Liver (tissue), 8 donors: ENCODE measurements at regions not wholly inside any gene's neighbourhood (a gene's known extent, or its start where the extent isn't known, plus 50 kb on each side); places are given as distances from the start of the nearest gene placed in this dataset.
A peak's percentile ranks its signal among the peaks of the same experiment; 100 is the strongest.

Source experiments
- DNase-seq: peaks from one replicate; pipeline ENCODE4 v3.0.0-alpha.2; 2017; ENCODE audit warnings: low spot score
- H3K27ac ChIP-seq, 2 donors: one replicate each; pipeline ENCODE4 v1.7.0; 2013; ENCODE audit warnings: inconsistent platforms in 2 of 2, low read length in 2 of 2, control low read depth in 1 of 2, low read depth in 1 of 2, mild to moderate bottlenecking in 1 of 2
- H3K27me3 ChIP-seq, 4 donors: one replicate each; pipeline versions ENCODE4 v1.6.1 to v1.7.0; 2013; ENCODE audit warnings: low read length in 3 of 4, inconsistent platforms in 1 of 4, mild to moderate bottlenecking in 1 of 4, moderate library complexity in 1 of 4; ENCODE audit not compliant: control insufficient read depth in 4 of 4, insufficient read depth in 4 of 4
- H3K36me3 ChIP-seq, 4 donors: one replicate each; pipeline versions ENCODE4 v1.6.1 to v1.7.0; 2013; ENCODE audit warnings: low read length in 3 of 4, mild to moderate bottlenecking in 3 of 4, low read depth in 1 of 4, moderate library complexity in 1 of 4; ENCODE audit not compliant: control insufficient read depth in 4 of 4, insufficient read depth in 3 of 4
- H3K4me1 ChIP-seq, 4 donors: one replicate each; pipeline versions ENCODE4 v1.6.1 to v1.7.0; 2013; ENCODE audit warnings: low read length in 3 of 4, mild to moderate bottlenecking in 3 of 4, moderate library complexity in 1 of 4; ENCODE audit not compliant: control insufficient read depth in 4 of 4, insufficient read depth in 4 of 4
- H3K4me3 ChIP-seq, 3 donors: one replicate each; pipeline versions ENCODE4 v1.6.1 to v1.7.0; 2013; ENCODE audit warnings: low read length in 3 of 3, control low read depth in 1 of 3, low read depth in 1 of 3, mild to moderate bottlenecking in 1 of 3
- H3K9ac ChIP-seq, 2 donors: one replicate each; pipeline ENCODE4 v1.7.0; 2013; ENCODE audit warnings: low read length in 2 of 2, mild to moderate bottlenecking in 2 of 2, moderate library complexity in 2 of 2, control low read depth in 1 of 2, low read depth in 1 of 2
- H3K9me3 ChIP-seq, 4 donors: one replicate each; pipeline versions ENCODE4 v1.6.1 to v1.7.0; 2013; ENCODE audit warnings: low read length in 3 of 4; ENCODE audit not compliant: control insufficient read depth in 4 of 4
- EGR1 ChIP-seq, 2 donors: IDR thresholded peaks; 2 replicates each; pipeline ENCODE4 v1.6.1; 2016 to 2018; ENCODE audit warnings: antibody characterized with exemption in 2 of 2, low read depth in 2 of 2
- FOXA1 ChIP-seq: IDR thresholded peaks from 2 replicates; pipeline ENCODE4 v1.6.1; 2016; ENCODE audit warnings: antibody characterized with exemption
- FOXA2 ChIP-seq: IDR thresholded peaks from 2 replicates; pipeline ENCODE4 v1.6.1; 2016; ENCODE audit warnings: antibody characterized with exemption
- GABPA ChIP-seq, 2 donors: IDR thresholded peaks in 1 of 2; conservative IDR thresholded peaks in 1 of 2; 2 replicates each; pipeline ENCODE4 v1.6.1; 2016; ENCODE audit warnings: antibody characterized with exemption in 2 of 2, mild to moderate bottlenecking in 1 of 2, moderate library complexity in 1 of 2
- HNF4A ChIP-seq, 2 donors: conservative IDR thresholded peaks; 2 replicates each; pipeline ENCODE4 v1.6.1; 2016; ENCODE audit warnings: antibody characterized with exemption in 2 of 2, mild to moderate bottlenecking in 2 of 2
- HNF4G ChIP-seq: IDR thresholded peaks from 2 replicates; pipeline ENCODE4 v1.6.1; 2016; ENCODE audit warnings: antibody characterized with exemption
- JUND ChIP-seq, 2 donors: IDR thresholded peaks; 2 replicates each; pipeline ENCODE4 v1.6.1; 2016; ENCODE audit warnings: antibody characterized with exemption in 2 of 2
- NR2F2 ChIP-seq: IDR thresholded peaks from 2 replicates; pipeline ENCODE4 v1.6.1; 2016; ENCODE audit warnings: antibody characterized with exemption
- RAD21 ChIP-seq, 2 donors: IDR thresholded peaks; 2 replicates each; pipeline ENCODE4 v1.6.1; 2016; ENCODE audit warnings: antibody characterized with exemption in 2 of 2, mild to moderate bottlenecking in 2 of 2
- SP1 ChIP-seq: IDR thresholded peaks from 2 replicates; pipeline ENCODE4 v1.6.1; 2018; ENCODE audit warnings: antibody characterized with exemption, mild to moderate bottlenecking
- TAF1 ChIP-seq: conservative IDR thresholded peaks from 2 replicates; pipeline ENCODE4 v1.6.1; 2016; ENCODE audit warnings: antibody characterized with exemption, mild to moderate bottlenecking
- YY1 ChIP-seq: IDR thresholded peaks from 2 replicates; pipeline ENCODE4 v1.6.1; 2016; ENCODE audit warnings: antibody characterized with exemption, mild to moderate bottlenecking
- WGBS: extraction: QIAGEN DNeasy Blood & Tissue Kit; methylation state at CpG from one replicate; pipeline ENCODE4 v1.1.7; 2013; 5-methylcytosine and 5-hydroxymethylcytosine counted together
- TF ChIP-seq, protein P1 (sequence below): fragments of 150-350 bp; IDR thresholded peaks from 2 replicates; pipeline ENCODE4 v1.5.1; 2017; ENCODE audit warnings: improper control_type of control experiment, low read depth, low read length; ENCODE audit not compliant: missing input control
- TF ChIP-seq, protein P2 (sequence below): IDR thresholded peaks from 2 replicates; pipeline ENCODE4 v1.6.1; 2016; ENCODE audit warnings: antibody characterized with exemption
- TF ChIP-seq, protein P3 (sequence below): IDR thresholded peaks from 2 replicates; pipeline ENCODE4 v1.6.1; 2016; ENCODE audit warnings: antibody characterized with exemption
- TF ChIP-seq, protein P4 (sequence below): IDR thresholded peaks from 2 replicates; pipeline ENCODE4 v1.6.1; 2016; ENCODE audit warnings: antibody characterized with exemption
- TF ChIP-seq, protein P5 (sequence below): IDR thresholded peaks from 2 replicates; pipeline ENCODE4 v1.6.1; 2016; ENCODE audit warnings: antibody characterized with exemption, mild to moderate bottlenecking
- donor health status: healthy.
- donor health status: healthy.
- donor health status: healthy.
- donor health status: healthy.
- donor health status: healthy.

DNA sequence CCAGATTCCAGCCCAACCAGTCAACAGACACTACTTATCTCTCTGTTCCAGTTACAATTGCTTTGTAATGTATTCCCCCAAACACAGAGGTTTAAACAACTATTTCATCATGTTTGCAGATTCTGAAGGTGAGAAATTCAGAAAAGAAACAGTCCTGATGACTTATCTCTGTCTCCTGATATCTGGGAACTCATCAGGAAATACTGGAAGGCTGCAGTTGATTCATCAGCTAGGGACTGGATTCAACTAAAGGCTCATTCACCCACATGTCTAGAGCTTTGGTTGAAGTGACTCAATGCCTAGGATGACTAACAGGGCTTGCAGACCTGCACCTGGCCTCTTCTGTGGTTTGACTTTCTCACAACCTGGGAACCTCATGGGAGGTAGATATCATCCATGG, 56.6 kb upstream of the GPC6 start:
- no peaks in the 10 kb centered on the region for H3K36me3 ChIP-seq

DNA sequence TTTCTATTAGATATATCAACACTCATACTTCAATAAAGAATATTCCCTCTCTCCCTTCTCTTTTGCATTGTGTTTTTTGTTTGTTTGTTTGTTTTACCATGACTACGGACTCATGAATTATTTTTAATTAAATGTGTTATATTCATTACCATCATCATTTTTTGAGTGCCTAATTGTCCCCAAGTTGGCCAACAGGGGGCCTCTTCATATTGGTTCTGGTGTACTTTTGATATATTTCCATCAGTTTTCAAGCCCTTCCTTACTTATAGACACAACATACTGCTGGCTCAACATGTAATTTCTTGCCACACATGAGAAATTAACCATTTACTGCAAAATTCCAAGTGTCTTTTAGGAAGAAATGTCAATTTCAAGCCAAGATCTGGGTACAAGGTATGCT, 54.5 kb upstream of the GPC6 start:
- peak; percentile 65 to 67 for TF ChIP-seq RAD21 (IDR thresholded peaks at IDR 0.05)
- TF ChIP-seq, protein P1, sequence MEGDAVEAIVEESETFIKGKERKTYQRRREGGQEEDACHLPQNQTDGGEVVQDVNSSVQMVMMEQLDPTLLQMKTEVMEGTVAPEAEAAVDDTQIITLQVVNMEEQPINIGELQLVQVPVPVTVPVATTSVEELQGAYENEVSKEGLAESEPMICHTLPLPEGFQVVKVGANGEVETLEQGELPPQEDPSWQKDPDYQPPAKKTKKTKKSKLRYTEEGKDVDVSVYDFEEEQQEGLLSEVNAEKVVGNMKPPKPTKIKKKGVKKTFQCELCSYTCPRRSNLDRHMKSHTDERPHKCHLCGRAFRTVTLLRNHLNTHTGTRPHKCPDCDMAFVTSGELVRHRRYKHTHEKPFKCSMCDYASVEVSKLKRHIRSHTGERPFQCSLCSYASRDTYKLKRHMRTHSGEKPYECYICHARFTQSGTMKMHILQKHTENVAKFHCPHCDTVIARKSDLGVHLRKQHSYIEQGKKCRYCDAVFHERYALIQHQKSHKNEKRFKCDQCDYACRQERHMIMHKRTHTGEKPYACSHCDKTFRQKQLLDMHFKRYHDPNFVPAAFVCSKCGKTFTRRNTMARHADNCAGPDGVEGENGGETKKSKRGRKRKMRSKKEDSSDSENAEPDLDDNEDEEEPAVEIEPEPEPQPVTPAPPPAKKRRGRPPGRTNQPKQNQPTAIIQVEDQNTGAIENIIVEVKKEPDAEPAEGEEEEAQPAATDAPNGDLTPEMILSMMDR = peak; percentile 44
- no peak for TF ChIP-seq EGR1 (IDR thresholded peaks at IDR 0.05; ENCODE audit: low read depth in 2 of 2)
- H3K36me3 ChIP-seq = no peaks in the 10 kb centered on the region
- no peak overlapping the region for H3K4me3 ChIP-seq
- WGBS = 78% methylated on average over 1 of the region's 1 CpG
- H3K27me3 ChIP-seq = no peaks in the 10 kb centered on the region
- no peaks in the 10 kb centered on the region for H3K9me3 ChIP-seq
- no peak for DNase-seq
- no peaks in the 10 kb centered on the region for H3K4me1 ChIP-seq
- H3K9ac ChIP-seq = no peak overlapping the region
- H3K27ac ChIP-seq = no peak overlapping the region

More for the DNA sequence above, 56.6 kb upstream of the GPC6 start:
- Histone ChIP-seq H3K4me3 (no peak overlapping the region), H3K27ac (no peak overlapping the region), H3K9me3 (no peaks in the 10 kb centered on the region), H3K4me1 (no peaks in the 10 kb centered on the region), H3K9ac (no peak overlapping the region), H3K27me3 (no peaks in the 10 kb centered on the region)
- no peak for DNase-seq
- TF ChIP-seq, protein P2, sequence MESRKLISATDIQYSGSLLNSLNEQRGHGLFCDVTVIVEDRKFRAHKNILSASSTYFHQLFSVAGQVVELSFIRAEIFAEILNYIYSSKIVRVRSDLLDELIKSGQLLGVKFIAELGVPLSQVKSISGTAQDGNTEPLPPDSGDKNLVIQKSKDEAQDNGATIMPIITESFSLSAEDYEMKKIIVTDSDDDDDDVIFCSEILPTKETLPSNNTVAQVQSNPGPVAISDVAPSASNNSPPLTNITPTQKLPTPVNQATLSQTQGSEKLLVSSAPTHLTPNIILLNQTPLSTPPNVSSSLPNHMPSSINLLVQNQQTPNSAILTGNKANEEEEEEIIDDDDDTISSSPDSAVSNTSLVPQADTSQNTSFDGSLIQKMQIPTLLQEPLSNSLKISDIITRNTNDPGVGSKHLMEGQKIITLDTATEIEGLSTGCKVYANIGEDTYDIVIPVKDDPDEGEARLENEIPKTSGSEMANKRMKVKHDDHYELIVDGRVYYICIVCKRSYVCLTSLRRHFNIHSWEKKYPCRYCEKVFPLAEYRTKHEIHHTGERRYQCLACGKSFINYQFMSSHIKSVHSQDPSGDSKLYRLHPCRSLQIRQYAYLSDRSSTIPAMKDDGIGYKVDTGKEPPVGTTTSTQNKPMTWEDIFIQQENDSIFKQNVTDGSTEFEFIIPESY = no peak
- TF ChIP-seq HNF4A (conservative IDR thresholded peaks at IDR 0.05) = no peak
- no peak for TF ChIP-seq SP1
- TF ChIP-seq FOXA1 = no peak
- no peak for TF ChIP-seq EGR1 (IDR thresholded peaks at IDR 0.05; ENCODE audit: low read depth in 2 of 2)
- no peak for TF ChIP-seq YY1
- no peak for TF ChIP-seq NR2F2
- TF ChIP-seq, protein P3, sequence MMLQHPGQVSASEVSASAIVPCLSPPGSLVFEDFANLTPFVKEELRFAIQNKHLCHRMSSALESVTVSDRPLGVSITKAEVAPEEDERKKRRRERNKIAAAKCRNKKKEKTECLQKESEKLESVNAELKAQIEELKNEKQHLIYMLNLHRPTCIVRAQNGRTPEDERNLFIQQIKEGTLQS = no peak
- TF ChIP-seq HNF4G = no peak
- TF ChIP-seq, protein P4, sequence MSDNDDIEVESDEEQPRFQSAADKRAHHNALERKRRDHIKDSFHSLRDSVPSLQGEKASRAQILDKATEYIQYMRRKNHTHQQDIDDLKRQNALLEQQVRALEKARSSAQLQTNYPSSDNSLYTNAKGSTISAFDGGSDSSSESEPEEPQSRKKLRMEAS = no peak
- no peak for TF ChIP-seq FOXA2
- TF ChIP-seq, protein P5, sequence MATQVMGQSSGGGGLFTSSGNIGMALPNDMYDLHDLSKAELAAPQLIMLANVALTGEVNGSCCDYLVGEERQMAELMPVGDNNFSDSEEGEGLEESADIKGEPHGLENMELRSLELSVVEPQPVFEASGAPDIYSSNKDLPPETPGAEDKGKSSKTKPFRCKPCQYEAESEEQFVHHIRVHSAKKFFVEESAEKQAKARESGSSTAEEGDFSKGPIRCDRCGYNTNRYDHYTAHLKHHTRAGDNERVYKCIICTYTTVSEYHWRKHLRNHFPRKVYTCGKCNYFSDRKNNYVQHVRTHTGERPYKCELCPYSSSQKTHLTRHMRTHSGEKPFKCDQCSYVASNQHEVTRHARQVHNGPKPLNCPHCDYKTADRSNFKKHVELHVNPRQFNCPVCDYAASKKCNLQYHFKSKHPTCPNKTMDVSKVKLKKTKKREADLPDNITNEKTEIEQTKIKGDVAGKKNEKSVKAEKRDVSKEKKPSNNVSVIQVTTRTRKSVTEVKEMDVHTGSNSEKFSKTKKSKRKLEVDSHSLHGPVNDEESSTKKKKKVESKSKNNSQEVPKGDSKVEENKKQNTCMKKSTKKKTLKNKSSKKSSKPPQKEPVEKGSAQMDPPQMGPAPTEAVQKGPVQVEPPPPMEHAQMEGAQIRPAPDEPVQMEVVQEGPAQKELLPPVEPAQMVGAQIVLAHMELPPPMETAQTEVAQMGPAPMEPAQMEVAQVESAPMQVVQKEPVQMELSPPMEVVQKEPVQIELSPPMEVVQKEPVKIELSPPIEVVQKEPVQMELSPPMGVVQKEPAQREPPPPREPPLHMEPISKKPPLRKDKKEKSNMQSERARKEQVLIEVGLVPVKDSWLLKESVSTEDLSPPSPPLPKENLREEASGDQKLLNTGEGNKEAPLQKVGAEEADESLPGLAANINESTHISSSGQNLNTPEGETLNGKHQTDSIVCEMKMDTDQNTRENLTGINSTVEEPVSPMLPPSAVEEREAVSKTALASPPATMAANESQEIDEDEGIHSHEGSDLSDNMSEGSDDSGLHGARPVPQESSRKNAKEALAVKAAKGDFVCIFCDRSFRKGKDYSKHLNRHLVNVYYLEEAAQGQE = no peak
- TF ChIP-seq, protein P1 = no peak
- TF ChIP-seq TAF1 = no peak
- no peak for TF ChIP-seq GABPA (IDR thresholded peaks at IDR 0.05 in 1 of 2, conservative IDR thresholded peaks at IDR 0.05 in 1 of 2)
- TF ChIP-seq JUND (IDR thresholded peaks at IDR 0.05) = no peak
